Ectodermal cell (in vitro differentiated cells): ENCODE measurements at regions not wholly inside any gene's neighbourhood (a gene's known extent, or its start where the extent isn't known, plus 50 kb on each side); places are given as distances from the start of the nearest gene placed in this dataset.

Experiments used
- H3K27ac ChIP-seq: 2 replicates; pipeline ENCODE4 v1.7.0; 2013; ENCODE audit warnings: mild to moderate bottlenecking, low read depth, low read length; ENCODE audit not compliant: insufficient read depth, poor library complexity, severe bottlenecking
- H3K27me3 ChIP-seq: 2 replicates; pipeline ENCODE4 v1.7.0; 2013; ENCODE audit warnings: mild to moderate bottlenecking, low read length; ENCODE audit not compliant: insufficient read depth, control insufficient read depth, poor library complexity, severe bottlenecking
- H3K36me3 ChIP-seq: one replicate; pipeline ENCODE4 v1.7.0; 2013; ENCODE audit warnings: low read length; ENCODE audit not compliant: control insufficient read depth, insufficient read depth
- H3K4me1 ChIP-seq: one replicate; pipeline ENCODE4 v1.7.0; 2013; ENCODE audit warnings: low read length; ENCODE audit not compliant: control insufficient read depth, insufficient read depth
- H3K4me3 ChIP-seq: 2 replicates; pipeline ENCODE4 v1.7.0; 2013; ENCODE audit warnings: low read depth, low read length, control low read depth; ENCODE audit not compliant: insufficient read depth
- H3K9me3 ChIP-seq: 2 replicates; pipeline ENCODE4 v1.7.0; 2013; ENCODE audit warnings: mild to moderate bottlenecking, low read length, moderate library complexity; ENCODE audit not compliant: control insufficient read depth
- WGBS, 2 experiments: methylation state at CpG; one replicate each; pipeline ENCODE4 v1.1.7; 2013; ENCODE audit warnings: missing lambda C conversion rate in 2 of 2; 5-methylcytosine and 5-hydroxymethylcytosine counted together

GRCh38 chr9:10930081-10930480 is 317.3 kb upstream of the PTPRD start:
- Histone ChIP-seq H3K9me3 (no peaks in the 10 kb centered on the region), H3K27ac (no peak overlapping the region), H3K27me3 (no peaks in the 10 kb centered on the region), H3K36me3 (no peaks in the 10 kb centered on the region), H3K4me1 (no peaks in the 10 kb centered on the region), H3K4me3 (no peak overlapping the region)
- 100% methylated on average over 1 of the region's 2 CpGs; no CpG with 5 or more reads in 1 of the 2 experiments for WGBS, 2 experiments

GRCh38 chr9:10946676-10947410 is 334.0 kb upstream of the PTPRD start:
- H3K9me3 ChIP-seq, result no peaks in the 10 kb centered on the region
- no peaks in the 10 kb centered on the region for H3K4me1 ChIP-seq
- H3K36me3 ChIP-seq, result no peaks in the 10 kb centered on the region
- H3K4me3 ChIP-seq, result no peak overlapping the region
- no peak overlapping the region for H3K27ac ChIP-seq
- H3K27me3 ChIP-seq, result no peaks in the 10 kb centered on the region
- WGBS, 2 experiments, result 91 to 93% methylated on average over 26 of the region's 26 CpGs

- H3K27ac ChIP-seq, result no peak overlapping the region
- no peak overlapping the region for H3K4me3 ChIP-seq
- no peaks in the 10 kb centered on the region for H3K36me3 ChIP-seq
- no peaks in the 10 kb centered on the region for H3K27me3 ChIP-seq
- no peaks in the 10 kb centered on the region for H3K4me1 ChIP-seq
- H3K9me3 ChIP-seq, result no peaks in the 10 kb centered on the region
Observed at GRCh38 chr9:10957878-10958277, 345.1 kb upstream of the PTPRD start.

GRCh38 chr9:10961883-10962282 is 349.1 kb upstream of the PTPRD start:
- no peak overlapping the region for H3K4me3 ChIP-seq
- no peaks in the 10 kb centered on the region for H3K4me1 ChIP-seq
- no peaks in the 10 kb centered on the region for H3K9me3 ChIP-seq
- H3K27ac ChIP-seq, result no peak overlapping the region
- H3K36me3 ChIP-seq, result no peaks in the 10 kb centered on the region
- 98 to 100% methylated on average over 3 to 4 of the region's 4 CpGs for WGBS, 2 experiments
- H3K27me3 ChIP-seq, result no peaks in the 10 kb centered on the region

GRCh38 chr9:10983251-10983650 is 370.4 kb upstream of the PTPRD start:
- Histone ChIP-seq H3K4me1 (no peaks in the 10 kb centered on the region), H3K27ac (no peak overlapping the region), H3K27me3 (no peaks in the 10 kb centered on the region), H3K36me3 (no peaks in the 10 kb centered on the region), H3K4me3 (no peak overlapping the region), H3K9me3 (no peaks in the 10 kb centered on the region)
- no CpG with 5 or more reads among the region's 1 CpG for WGBS, 2 experiments

GRCh38 chr9:10999646-11000045 is 386.8 kb upstream of the PTPRD start:
- H3K4me1 ChIP-seq, result no peaks in the 10 kb centered on the region
- WGBS, 2 experiments, result 97 to 98% methylated on average over 4 of the region's 4 CpGs
- no peak overlapping the region for H3K4me3 ChIP-seq
- H3K9me3 ChIP-seq, result no peaks in the 10 kb centered on the region
- H3K27ac ChIP-seq, result no peak overlapping the region
- H3K27me3 ChIP-seq, result no peaks in the 10 kb centered on the region
- no peaks in the 10 kb centered on the region for H3K36me3 ChIP-seq

- Histone ChIP-seq H3K9me3 (no peaks in the 10 kb centered on the region), H3K4me3 (no peak overlapping the region), H3K4me1 (no peaks in the 10 kb centered on the region), H3K36me3 (no peaks in the 10 kb centered on the region), H3K27me3 (no peaks in the 10 kb centered on the region), H3K27ac (no peak overlapping the region)
Observed at GRCh38 chr9:11001546-11001945, 388.7 kb upstream of the PTPRD start.

- Histone ChIP-seq H3K36me3 (no peaks in the 10 kb centered on the region), H3K27me3 (no peaks in the 10 kb centered on the region), H3K4me1 (no peaks in the 10 kb centered on the region), H3K9me3 (no peaks in the 10 kb centered on the region), H3K4me3 (no peak overlapping the region), H3K27ac (no peak overlapping the region)
- WGBS, 2 experiments, result 49 to 57% methylated on average over 1 of the region's 1 CpG
Observed at GRCh38 chr9:11002705-11003104, 389.9 kb upstream of the PTPRD start.

GRCh38 chr9:11003836-11004235 is 391.0 kb upstream of the PTPRD start:
- H3K27ac ChIP-seq, result no peak overlapping the region
- H3K4me3 ChIP-seq, result no peak overlapping the region
- WGBS, 2 experiments, result 90 to 96% methylated on average over 4 of the region's 4 CpGs
- H3K36me3 ChIP-seq, result no peaks in the 10 kb centered on the region
- no peaks in the 10 kb centered on the region for H3K4me1 ChIP-seq
- H3K9me3 ChIP-seq, result no peaks in the 10 kb centered on the region
- H3K27me3 ChIP-seq, result no peaks in the 10 kb centered on the region

GRCh38 chr9:11011696-11012095 is 398.9 kb upstream of the PTPRD start:
- H3K4me3 ChIP-seq, result no peak overlapping the region
- no peaks in the 10 kb centered on the region for H3K36me3 ChIP-seq
- H3K27ac ChIP-seq, result no peak overlapping the region
- WGBS, 2 experiments, result 95 to 96% methylated on average over 7 of the region's 7 CpGs
- no peaks in the 10 kb centered on the region for H3K27me3 ChIP-seq
- no peaks in the 10 kb centered on the region for H3K4me1 ChIP-seq
- no peaks in the 10 kb centered on the region for H3K9me3 ChIP-seq

- Histone ChIP-seq H3K9me3 (no peaks in the 10 kb centered on the region), H3K27ac (no peak overlapping the region), H3K4me1 (no peaks in the 10 kb centered on the region), H3K27me3 (no peaks in the 10 kb centered on the region), H3K4me3 (no peak overlapping the region), H3K36me3 (no peaks in the 10 kb centered on the region)
- 95 to 100% methylated on average over 2 of the region's 2 CpGs for WGBS, 2 experiments
Observed at GRCh38 chr9:11016081-11016480, 403.3 kb upstream of the PTPRD start.
